DOHH2 (cell line): ENCODE measurements at regions not wholly inside any gene's neighbourhood (a gene's known extent, or its start where the extent isn't known, plus 50 kb on each side); places are given as distances from the start of the nearest gene placed in this dataset.
"Not testable (repeated sequence)": the region's sequence is repeated elsewhere in the genome, so short reads cannot be mapped to it uniquely, and the experiment has no call there.

Experiments
- H3F3A ChIP-seq: fragments of 200-600 bp; sonication (generic), shearing (Covaris generic); 2 replicates; pipeline ENCODE4 v1.6.0; 2016; ENCODE audit warnings: antibody characterized with exemption, mild to moderate bottlenecking; ENCODE audit not compliant: control insufficient read depth, insufficient read depth
- H3K27ac ChIP-seq: fragments of 200-600 bp; sonication (generic); 2 replicates; pipeline ENCODE4 v1.5.1; 2014; ENCODE audit warnings: low read depth, mild to moderate bottlenecking, low read length, moderate library complexity
- H3K27me3 ChIP-seq: fragments of 200-600 bp; sonication (generic); 2 replicates; pipeline ENCODE4 v1.6.1; 2014; ENCODE audit warnings: mild to moderate bottlenecking, low read length, mixed read lengths; ENCODE audit not compliant: control insufficient read depth
- H3K36me3 ChIP-seq: fragments of 200-600 bp; sonication (generic); 2 replicates; pipeline ENCODE4 v1.6.1; 2014; ENCODE audit warnings: mild to moderate bottlenecking, low read length, moderate library complexity, mixed read lengths; ENCODE audit not compliant: control insufficient read depth
- H3K4me1 ChIP-seq: fragments of 200-600 bp; sonication (generic); 2 replicates; pipeline ENCODE4 v1.6.1; 2014; ENCODE audit warnings: mild to moderate bottlenecking, low read length, mixed read lengths; ENCODE audit not compliant: control insufficient read depth
- H3K4me2 ChIP-seq: fragments of 200-600 bp; sonication (generic); 2 replicates; pipeline ENCODE4 v1.6.0; 2014; ENCODE audit warnings: mild to moderate bottlenecking, low read length, moderate library complexity
- H3K4me3 ChIP-seq: fragments of 200-600 bp; sonication (generic); 2 replicates; pipeline ENCODE4 v1.5.1; 2014; ENCODE audit warnings: mild to moderate bottlenecking, low read length, mixed read lengths
- H3K79me2 ChIP-seq: fragments of 200-600 bp; sonication (generic); 2 replicates; pipeline ENCODE4 v1.6.1; 2014; ENCODE audit warnings: mild to moderate bottlenecking, low read length, mixed read lengths; ENCODE audit not compliant: control insufficient read depth
- H3K9me2 ChIP-seq: fragments of 200-600 bp; sonication (generic); replicated peaks from 2 replicates; pipeline ENCODE4 v1.6.1; 2014; ENCODE audit warnings: mild to moderate bottlenecking, low read length, mixed read lengths; ENCODE audit not compliant: control insufficient read depth
- H3K9me3 ChIP-seq: fragments of 200-600 bp; sonication (generic); 2 replicates; pipeline ENCODE4 v1.6.1; 2014; ENCODE audit warnings: antibody characterized with exemption, low read length, mixed read lengths; ENCODE audit not compliant: control insufficient read depth, insufficient read depth
- H4K20me1 ChIP-seq: fragments of 200-600 bp; sonication (generic); 2 replicates; pipeline ENCODE4 v1.6.0; 2014; ENCODE audit warnings: low read depth, mild to moderate bottlenecking, antibody characterized with exemption, low read length, moderate library complexity; ENCODE audit not compliant: control insufficient read depth, insufficient read depth
- EZH2phosphoT487 ChIP-seq: fragments of 200-600 bp; sonication (generic); IDR thresholded peaks from 2 replicates; pipeline ENCODE4 v1.6.1; 2017; ENCODE audit warnings: borderline replicate concordance, mild to moderate bottlenecking, antibody characterized with exemption, low read length, moderate library complexity, mixed read lengths
- TF ChIP-seq, protein P1 (sequence below): fragments of 200-600 bp; sonication (generic); IDR thresholded peaks from one replicate; pipeline ENCODE4 v1.5.1; 2014; ENCODE audit warnings: antibody characterized with exemption, mild to moderate bottlenecking, low read depth, low read length; ENCODE audit not compliant: poor library complexity, severe bottlenecking

DNA sequence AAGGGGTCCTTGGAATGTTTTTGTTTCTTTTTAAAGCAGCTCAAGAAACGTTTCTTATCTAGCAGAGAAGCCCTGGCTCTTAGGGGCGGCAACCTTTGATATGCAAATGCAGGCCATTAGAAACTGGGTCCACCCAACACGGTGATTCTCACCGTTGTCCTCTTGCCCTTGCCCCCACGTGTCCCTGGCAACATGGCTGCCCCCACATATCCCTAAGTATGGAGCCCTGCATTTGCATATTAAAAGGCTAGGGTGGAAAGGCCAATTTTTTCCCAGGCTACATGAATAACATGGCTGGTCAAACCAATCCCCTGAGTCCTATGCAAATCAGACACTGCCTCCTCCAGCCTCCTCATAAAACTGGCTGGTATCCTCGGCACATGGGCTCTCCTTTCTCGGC is 230.1 kb upstream of the SPOPL start:
- H3K27ac ChIP-seq, result no peak overlapping the region

DNA sequence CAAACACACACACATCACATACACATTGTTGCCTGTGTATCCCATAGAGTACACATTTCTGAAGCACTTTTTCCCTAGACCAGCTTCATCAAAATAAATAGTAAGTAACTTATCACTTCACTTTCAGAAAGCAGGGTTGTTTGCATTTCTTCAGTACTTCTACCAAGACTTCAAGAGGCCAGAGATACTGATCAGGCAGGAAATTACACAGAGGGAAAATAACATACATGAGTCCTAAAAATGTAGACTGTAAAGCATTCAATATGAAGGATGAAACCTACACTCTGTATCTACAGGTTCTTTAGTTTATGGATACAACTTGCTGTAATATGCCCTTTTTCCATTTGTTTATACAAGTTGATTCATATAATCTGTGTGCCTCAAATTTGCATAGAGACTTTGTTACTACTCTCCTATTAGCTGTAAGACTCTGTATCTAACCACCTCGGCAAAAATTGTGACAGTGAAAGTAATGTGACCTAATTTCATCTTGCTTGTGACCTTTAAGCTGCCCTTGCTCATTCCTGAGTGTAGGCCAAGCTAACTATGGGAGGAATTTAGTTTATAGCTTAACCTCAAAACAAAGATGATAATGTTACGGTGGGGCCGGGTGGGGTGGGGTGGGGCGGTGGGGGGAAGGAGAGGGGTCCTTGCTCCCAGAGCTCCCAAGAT is 228.9 kb upstream of the SPOPL start:
- Histone ChIP-seq H3K36me3 (no peaks in the 10 kb centered on the region), H3K9me2 (no peaks in the 10 kb centered on the region), H3K9me3 (no peaks in the 10 kb centered on the region), H3K4me3 (no peak overlapping the region), H3K79me2 (no peaks in the 10 kb centered on the region), H3K27me3 (no peaks in the 10 kb centered on the region), H3K4me2 (no peak overlapping the region), H4K20me1 (no peaks in the 10 kb centered on the region), H3K27ac (no peak overlapping the region), H3F3A (no peaks in the 10 kb centered on the region), H3K4me1 (no peaks in the 10 kb centered on the region)
- TF ChIP-seq EZH2phosphoT487, result no peak
- TF ChIP-seq, protein P1, sequence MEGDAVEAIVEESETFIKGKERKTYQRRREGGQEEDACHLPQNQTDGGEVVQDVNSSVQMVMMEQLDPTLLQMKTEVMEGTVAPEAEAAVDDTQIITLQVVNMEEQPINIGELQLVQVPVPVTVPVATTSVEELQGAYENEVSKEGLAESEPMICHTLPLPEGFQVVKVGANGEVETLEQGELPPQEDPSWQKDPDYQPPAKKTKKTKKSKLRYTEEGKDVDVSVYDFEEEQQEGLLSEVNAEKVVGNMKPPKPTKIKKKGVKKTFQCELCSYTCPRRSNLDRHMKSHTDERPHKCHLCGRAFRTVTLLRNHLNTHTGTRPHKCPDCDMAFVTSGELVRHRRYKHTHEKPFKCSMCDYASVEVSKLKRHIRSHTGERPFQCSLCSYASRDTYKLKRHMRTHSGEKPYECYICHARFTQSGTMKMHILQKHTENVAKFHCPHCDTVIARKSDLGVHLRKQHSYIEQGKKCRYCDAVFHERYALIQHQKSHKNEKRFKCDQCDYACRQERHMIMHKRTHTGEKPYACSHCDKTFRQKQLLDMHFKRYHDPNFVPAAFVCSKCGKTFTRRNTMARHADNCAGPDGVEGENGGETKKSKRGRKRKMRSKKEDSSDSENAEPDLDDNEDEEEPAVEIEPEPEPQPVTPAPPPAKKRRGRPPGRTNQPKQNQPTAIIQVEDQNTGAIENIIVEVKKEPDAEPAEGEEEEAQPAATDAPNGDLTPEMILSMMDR, result no peak

More for the DNA sequence above, 230.1 kb upstream of the SPOPL start:
- Histone ChIP-seq H3K4me2 (no peak overlapping the region), H3K27me3 (no peaks in the 10 kb centered on the region), H3K36me3 (no peaks in the 10 kb centered on the region), H3K9me2 (no peaks in the 10 kb centered on the region), H4K20me1 (no peaks in the 10 kb centered on the region), H3F3A (no peaks in the 10 kb centered on the region), H3K4me3 (no peak overlapping the region), H3K9me3 (no peaks in the 10 kb centered on the region), H3K4me1 (no peaks in the 10 kb centered on the region), H3K79me2 (no peaks in the 10 kb centered on the region)
- TF ChIP-seq, protein P1, result no peak
- TF ChIP-seq EZH2phosphoT487, result no peak

DNA sequence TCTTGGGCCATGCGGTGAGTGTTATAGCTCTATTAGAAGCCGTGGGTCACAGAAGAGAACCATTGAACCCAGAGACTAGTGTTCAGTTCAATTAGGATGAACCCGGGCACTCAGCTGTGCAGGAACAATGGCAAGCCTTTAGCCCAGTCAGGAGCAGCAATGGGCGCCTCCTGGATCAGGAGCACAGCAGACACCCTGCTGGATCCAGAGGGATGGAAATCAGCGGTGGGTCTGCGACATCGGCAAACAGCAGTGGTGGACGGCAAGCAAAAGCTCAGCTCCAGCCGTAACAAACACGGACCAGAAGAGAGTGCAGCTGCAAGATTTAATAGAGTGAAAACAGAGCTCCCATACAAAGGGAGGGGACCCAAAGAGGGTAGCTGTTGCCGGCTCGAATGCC is 228.3 kb upstream of the SPOPL start:
- H3K27ac ChIP-seq, H3K4me3 ChIP-seq, H3K9me2 ChIP-seq, H3K4me2 ChIP-seq, H3K9me3 ChIP-seq, H3K27me3 ChIP-seq, H3K4me1 ChIP-seq, H4K20me1 ChIP-seq, H3K36me3 ChIP-seq, H3K79me2 ChIP-seq, H3F3A ChIP-seq: not testable (repeated sequence)

DNA sequence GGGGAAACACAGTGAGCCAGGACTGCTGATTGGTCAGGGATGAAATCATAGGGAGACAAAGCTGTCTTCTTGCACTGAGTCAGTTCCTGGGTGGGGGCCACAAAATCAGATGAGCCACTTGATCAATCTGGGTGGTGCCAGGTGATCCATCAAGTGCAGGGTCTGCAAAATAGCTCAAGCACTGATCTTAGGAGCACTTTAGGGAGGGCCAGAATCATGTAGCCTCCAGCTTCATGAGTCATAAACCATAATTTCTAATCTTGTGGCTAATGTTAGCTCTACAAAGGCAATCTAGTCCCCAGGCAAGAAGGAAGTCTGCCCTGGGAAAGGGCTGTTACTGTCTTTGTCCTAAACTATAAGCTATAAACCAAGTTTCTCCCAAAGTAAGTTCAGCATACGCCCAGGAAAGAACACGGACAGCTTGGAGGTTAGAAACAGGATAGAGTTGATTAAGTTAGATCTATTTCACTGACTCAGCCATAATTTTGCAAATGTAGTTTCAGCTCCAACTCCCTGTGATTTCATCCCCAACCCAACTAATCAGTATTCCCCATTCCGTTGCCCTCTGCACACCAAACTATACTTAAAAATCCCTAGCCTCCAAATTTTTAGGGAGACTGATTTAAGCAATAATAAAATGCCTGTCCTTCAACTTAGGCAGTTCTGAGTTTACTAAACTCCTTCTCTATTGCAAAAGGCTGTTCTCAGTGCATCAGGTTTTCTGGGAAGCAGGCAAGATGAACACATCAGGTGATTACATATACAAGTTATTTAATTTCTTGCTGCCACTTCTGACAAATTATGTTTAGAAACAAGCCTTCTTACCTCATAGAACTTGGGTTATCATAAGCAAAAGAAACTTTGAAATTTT is 226.9 kb upstream of the SPOPL start:
- H3K9me3 ChIP-seq, result no peaks in the 10 kb centered on the region
- no peaks in the 10 kb centered on the region for H3K9me2 ChIP-seq
- no peaks in the 10 kb centered on the region for H4K20me1 ChIP-seq
- H3K4me2 ChIP-seq, result no peak overlapping the region
- no peaks in the 10 kb centered on the region for H3F3A ChIP-seq
- H3K79me2 ChIP-seq, result no peaks in the 10 kb centered on the region
- TF ChIP-seq, protein P1, result no peak
- no peak for TF ChIP-seq EZH2phosphoT487
- no peaks in the 10 kb centered on the region for H3K36me3 ChIP-seq
- H3K4me3 ChIP-seq, result no peak overlapping the region
- no peaks in the 10 kb centered on the region for H3K4me1 ChIP-seq
- H3K27me3 ChIP-seq, result no peaks in the 10 kb centered on the region
- no peak overlapping the region for H3K27ac ChIP-seq
